ENCODE measurements at regions not wholly inside any gene's neighbourhood (a gene's known extent, or its start where the extent isn't known, plus 50 kb on each side); places are given as distances from the start of the nearest gene placed in this dataset.
"Not testable (repeated sequence)": the region's sequence is repeated elsewhere in the genome, so short reads cannot be mapped to it uniquely, and the experiment has no call there.

DNA sequence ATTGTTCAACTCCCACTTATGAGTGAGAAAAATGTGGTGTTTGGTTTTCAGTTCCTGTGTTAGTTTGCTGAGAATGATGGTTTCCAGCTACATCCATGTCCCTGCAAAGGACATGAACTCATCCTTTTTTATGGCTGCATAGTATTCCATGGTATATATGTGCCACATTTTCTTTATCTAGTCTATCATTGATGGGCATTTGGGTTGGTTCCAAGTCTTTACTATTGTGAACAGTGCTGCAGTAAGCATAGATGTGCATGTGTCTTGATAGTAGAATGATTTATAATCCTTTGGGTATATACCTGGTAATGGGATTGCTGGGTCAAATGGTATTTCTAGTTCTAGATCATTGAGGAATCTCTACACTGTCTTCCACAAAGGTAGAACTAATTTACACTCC is 613.0 kb upstream of the MIR17HG start:
- not testable (repeated sequence) for TF ChIP-seq POLR2A (IDR thresholded peaks at IDR 0.05; ENCODE audit: low read length); GATA1 (IDR thresholded peaks at IDR 0.05; ENCODE audit: low read depth, low read length)

Measured in erythroblast (primary cell).